ENCODE measurements at regions not wholly inside any gene's neighbourhood (a gene's known extent, or its start where the extent isn't known, plus 50 kb on each side); places are given as distances from the start of the nearest gene placed in this dataset.
"Not testable (repeated sequence)": the region's sequence is repeated elsewhere in the genome, so short reads cannot be mapped to it uniquely, and the experiment has no call there.

DNA sequence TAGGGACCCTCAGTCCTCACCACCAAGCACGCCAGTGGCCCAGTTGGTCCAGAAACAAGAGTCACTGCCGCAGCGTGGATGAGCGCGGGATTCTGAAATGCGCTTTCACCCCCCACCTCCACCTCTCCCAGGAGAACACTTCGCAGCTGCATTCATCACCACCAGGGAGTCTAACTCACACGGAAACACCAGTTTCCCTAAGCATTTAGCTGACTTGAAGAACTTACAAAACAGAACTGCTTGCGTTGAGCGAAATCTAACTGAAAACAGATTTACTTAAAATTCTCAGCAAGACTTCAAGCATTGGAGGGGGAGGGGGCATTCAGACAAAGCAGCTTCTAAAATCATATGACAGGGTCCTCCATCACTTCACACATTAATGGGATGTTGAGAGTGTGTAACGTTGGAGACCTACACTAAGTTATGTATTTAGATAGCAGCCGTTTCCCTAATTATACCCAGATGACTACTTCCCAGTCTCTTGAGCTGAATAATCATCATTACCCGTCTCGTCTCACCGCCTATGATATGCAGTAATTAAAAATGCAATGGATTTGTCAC lies 258.2 kb upstream of the IRS2 start:
- no peak for DNase-seq

DNA sequence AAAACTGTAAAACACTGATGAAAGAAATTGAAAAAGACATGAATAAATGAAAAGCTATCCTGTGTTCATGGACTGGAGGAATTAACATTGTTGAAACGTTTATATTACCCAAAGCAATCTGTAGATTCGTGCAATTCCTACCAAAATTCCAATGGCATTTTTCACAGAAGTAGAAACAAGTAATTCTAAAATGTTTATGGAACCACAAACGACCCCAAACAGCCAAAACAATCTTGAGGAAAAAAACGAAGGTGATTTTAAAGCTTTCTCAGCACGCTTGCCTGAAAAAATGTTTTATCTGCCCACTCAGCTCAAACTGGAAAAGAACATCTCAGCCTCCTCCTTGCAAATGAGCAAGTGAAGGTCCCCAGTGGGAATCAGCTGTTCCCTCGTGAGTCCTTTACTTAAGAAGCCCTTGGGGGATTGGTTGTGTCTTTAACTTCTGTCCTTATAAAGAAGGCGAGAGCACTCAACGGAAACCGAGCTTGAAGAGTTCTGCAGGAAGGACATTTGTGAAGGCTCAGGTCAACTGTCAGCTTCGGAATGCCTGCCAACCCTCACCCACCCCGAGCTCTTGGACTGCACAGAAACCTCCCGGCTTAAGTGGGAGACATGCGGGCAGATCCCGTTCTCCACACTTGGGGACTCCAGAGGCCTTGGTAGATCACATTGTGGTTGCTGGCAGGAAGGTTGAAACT lies 256.0 kb upstream of the IRS2 start:
- DNase-seq: no peak

DNA sequence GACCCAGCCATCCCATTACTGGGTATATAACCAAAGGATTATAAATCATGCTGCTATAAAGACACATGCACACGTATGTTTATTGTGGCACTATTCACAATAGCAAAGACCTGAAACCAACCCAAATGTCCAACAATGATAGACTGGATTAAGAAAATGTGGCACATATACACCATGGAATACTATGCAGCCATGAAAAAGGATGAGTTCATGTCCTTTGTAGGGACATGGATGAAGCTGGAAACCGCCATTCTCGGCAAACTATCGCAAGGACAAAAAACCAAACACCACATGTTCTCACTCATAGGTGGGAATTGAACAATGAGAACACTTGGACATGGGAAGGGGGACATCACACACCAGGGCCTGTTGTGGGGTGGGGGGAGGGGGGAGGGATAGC lies 255.3 kb upstream of the IRS2 start:
- not testable (repeated sequence) for DNase-seq

DNA sequence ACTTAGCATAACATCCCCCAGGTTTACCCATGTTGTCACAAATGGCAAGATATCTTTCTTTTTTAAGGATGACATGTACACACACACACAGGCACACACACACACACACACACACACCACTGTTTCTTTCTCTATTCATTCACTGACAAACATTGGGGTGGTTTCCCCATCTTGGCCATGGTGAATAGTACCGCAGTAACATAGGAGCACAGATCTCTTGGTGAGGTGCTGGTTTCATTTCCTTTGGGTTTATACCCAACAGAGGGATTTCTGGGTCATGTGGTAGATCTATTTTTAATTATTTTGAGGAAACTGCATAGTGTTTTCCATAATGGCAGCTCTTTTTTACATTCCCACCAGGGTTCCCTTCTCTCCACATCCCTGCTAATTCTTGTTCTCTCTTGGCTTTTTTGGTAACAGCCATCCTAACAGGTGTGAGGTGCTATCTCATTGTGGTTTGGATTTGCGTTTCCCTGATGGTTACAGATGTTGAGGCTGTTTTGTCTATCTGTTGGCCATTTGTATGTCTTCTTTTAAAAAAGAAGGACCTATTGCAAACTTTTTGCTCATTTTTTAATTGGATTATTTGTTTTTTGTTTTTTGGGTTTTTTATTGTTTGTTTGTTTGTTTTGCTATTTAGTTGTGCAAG lies 251.7 kb upstream of the IRS2 start:
- DNase-seq: no peak

DNA sequence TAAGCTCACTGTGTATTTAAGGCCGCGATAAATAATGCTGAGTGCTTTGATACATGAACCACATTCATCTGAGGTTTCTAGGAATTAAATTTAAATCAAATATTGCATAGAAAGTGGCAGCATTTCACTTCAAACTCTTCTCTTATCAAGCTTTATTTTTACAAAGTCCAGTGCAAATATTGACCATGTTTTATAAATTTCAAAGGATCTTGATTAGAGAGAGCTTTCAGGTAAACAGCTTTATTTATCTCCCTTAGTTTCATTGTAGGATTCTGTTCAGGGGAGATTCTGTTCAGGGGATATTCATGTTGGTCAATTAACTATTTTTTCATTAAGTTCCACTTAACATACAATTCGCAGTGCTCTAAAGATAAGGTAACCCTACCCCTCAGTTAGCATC lies 249.7 kb upstream of the IRS2 start:
- no peak for DNase-seq

DNA sequence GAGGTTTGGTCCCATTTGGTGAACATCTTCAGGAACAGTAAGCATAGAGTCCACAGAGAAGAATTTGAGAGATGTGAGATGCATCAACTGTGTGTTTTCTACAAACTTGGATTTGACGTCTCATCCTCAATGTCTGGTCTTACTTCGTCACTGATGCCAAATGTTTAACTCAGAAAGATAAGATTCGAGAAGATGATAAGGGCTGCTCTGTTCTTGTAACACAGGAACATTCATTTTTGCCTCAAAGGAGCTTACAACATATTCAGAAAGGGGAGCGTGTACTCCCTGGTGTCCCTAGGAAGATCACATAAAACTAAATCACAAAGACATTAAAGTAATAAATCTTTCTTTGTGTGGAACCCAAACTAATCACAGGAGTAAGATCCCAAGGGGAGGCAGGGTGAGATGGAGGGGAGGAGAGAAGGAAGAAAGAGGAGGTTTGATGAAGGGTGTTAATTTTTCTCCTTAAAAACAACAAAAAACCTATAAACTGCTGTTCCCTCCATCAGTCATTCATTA lies 247.7 kb upstream of the IRS2 start:
- DNase-seq: no peak

DNA sequence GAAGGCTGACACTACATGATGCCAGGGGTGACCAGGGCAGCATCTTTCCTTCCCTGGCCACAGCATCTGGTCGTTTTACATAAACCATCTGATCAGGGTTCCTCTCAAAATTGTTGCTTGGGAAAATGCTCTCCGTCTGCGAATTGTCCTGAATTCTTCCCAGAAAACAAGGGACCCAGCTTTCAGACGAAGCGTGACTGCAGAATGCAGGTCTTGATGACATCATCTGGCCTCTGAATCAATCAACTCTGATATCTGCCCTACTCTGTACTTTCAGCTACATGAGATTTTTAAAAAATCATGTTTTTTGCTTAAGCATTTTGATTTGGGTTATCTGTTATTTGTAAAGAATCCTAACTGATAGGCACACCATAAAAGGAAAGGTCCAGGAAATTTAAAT lies 246.6 kb upstream of the IRS2 start:
- no peak for DNase-seq

DNA sequence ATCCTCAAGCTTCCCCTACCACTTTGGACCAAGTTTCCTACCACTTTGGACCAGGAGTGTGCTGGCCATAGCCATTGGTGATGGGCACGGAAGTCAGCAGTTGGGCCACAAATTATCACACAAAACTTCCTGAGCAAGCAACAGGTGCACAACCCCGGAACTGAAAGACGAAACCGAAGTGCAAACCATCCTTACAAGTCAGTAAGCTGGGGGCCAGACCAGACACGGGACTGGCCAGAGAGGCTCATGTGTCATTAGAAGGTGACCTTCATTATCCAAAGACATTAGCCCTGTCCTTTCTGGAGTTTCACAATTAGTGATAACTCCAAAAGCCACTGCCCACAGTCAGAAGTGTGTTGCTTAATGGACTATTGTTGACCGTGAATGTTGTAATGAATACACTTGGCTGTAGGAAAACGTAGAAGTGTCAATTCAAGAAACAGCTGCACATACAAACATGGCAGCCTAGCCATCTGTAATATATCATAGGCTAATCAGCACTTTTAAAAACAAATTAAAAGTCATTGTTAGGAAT lies 244.1 kb upstream of the IRS2 start:
- DNase-seq: no peak

DNA sequence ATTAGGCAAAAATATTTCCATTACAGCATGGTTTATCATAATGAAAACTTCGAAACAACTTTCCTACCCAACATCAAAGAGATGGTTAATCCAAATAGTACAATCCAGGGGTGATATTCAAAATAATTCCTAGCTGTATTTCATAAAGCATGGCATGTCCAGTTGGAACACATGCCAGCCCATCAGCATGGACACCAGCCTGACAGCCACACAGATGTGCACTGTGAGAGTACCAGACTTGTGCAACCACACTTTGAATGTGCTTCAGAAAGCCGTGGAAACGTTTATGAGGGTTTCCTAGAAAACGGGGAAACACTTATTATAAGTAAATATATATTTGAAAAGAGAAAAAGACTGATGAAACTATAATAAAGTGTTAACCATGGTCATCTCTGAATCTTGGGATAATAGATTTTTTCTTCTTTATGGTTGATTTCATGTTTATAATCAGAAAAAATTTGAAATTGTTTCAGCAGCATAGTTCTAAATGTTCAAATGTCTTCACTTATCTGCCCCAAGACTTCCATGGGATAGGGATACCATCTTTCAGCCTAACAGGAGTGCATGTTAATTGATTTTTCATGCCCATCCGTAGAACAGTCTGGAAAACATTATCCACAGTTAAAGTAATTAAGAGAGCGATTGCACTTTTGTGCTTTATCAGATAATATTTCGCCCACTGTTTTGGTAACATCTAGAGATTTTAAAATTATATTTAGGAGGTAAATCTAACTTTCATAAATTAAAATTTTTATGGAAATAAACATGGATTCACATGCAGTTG lies 242.6 kb upstream of the IRS2 start:
- no peak for DNase-seq

DNA sequence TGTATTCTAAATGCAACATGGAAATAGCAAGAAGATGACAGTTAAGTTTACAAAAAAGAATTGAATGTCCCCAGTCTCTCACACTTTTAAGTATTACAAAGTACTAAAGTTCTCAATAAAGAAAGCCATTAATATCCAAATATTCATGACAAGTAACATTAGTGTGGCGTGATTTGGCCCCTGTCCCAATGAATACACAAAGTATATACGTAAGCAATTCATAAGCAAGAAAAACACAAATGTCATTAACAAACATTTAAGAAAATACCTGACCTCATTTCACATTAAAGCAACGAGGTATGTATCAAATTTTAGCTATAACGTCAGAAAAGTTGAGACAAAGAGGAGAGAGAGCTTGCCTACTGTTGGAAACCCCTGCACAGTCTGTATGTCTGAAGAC lies 241.9 kb upstream of the IRS2 start:
- no peak for DNase-seq

DNA sequence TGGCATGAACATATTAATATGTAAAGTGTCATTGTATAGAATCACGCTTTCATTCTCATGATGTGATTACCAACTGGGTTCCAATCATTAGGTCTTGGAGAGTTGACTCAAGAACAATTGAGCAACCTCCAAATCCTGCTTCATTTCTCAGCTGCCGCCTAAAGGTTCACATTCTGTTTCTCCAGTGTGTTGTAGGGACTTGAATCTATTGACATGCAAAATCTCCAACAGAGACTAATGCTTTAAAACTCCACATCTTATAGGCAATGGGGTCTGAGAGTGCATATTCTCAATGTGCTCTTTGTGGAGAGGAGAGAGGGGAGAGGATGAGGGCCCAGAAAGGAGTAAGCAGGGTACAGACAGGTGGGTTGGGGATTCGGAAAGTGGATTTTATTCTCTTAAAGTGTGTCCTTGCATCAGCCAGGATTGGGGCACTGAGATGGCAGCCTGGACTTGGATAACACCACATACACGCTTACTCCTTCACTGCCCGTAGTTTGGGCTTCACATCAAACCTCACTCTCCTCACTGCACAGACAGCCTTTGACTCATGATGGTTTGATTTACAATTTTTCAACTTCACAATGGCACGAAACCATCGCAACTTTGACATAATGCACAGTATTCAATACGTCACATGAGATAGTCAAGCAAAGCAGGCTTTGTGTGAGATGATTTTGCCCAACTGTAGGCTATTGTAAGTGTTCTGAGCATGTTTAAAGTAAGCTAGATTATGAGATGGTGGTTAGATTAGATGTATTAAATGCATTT lies 241.3 kb upstream of the IRS2 start:
- DNase-seq: no peak

DNA sequence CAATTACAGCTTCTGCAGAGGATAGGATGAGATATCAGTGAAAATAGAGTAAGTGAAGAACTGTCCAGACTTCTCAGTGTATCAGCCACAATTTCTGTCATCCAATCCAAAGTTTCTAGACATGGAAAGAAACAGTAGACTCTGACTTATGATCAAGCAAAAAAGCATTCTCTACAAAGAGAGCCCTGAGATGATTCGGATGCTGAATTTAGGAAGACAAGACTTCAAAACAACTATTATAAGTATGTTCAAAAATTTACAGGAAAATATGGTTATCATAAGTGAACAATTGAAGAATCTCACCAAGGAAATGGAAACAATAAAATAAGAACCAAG lies 238.2 kb upstream of the IRS2 start:
- no peak for DNase-seq

DNA sequence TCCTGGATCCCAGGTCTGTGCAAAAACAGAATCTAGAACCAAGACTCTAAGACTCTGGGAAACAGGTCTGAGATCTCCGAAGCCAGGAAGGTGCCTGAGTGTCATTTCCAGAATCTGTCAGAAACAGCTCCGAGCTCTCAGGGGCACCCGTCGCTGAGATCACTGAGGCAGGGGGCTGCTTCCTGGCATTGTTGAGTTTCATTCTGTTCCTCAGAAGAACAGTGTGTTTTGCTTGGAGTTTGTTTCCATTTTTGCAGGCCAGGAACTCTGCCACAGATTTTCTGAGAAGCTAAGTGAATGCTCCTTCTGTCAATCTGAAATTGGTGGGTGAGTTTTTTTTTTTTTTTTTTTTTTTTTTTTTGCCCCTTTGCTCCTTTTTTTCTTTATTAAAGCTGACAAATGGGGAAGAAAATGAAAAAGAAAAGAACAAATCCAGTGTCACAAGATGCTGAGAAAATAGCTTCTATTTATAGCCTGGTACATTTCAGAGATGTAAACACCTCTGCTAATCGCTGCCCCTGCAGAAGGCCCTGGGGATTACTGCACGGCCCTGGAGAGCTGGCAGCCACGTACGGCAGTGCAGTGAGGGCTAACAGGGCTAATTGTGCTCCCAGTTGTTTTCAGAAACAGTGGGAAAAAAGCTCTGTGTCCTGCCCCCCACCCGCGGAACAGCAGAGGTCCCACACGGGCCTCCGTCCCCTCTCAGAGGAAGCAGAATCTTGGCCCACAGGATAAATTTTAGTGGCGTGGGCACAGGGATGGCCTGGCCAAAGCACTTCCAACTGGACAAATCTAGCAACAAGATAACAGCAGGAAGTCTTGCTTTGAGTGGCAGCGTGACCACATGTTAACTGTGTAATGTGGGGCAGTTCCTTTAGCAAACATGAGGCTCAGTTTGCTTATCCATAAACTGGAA lies 237.6 kb upstream of the IRS2 start:
- no peak for DNase-seq

DNA sequence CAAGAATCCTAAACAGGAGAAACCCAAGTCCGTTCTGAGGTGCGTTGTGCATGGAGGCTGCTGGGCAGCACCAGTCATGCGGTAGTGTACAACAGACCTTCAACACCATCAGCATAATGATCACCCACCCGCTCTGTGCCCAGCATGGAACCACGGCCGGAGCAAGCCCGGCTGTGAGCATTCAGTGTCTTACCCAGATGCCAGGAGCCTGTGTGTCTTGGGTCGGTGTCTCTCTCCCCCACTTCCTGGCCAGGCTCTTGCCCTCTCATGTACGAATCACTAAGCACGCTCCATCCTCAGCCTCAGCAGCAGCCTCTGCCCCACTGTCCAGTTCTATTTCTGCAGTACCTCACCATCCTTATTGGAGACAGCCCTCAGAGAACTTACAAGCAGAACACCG lies 231.6 kb upstream of the IRS2 start:
- no peak for DNase-seq

DNA sequence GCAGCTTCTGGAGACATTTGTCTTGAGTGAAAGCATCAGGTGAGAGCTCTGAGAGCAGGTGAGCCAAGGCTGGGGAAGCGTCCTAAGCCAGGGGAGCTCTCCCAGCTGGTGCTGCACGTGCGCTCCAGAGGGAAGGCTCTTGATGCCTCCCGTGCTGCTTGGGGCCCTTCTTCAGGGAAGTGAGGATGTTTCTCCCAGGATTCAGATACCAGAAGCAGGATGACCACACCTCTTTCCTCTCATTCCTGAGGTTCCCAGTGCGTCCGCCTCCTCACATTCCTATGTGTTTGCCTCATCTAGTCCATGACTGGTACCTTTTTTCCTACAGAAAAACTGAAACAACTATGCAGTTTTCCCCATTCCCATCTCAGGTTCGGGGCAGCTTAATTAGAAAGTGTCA lies 231.0 kb upstream of the IRS2 start:
- no peak for DNase-seq

DNA sequence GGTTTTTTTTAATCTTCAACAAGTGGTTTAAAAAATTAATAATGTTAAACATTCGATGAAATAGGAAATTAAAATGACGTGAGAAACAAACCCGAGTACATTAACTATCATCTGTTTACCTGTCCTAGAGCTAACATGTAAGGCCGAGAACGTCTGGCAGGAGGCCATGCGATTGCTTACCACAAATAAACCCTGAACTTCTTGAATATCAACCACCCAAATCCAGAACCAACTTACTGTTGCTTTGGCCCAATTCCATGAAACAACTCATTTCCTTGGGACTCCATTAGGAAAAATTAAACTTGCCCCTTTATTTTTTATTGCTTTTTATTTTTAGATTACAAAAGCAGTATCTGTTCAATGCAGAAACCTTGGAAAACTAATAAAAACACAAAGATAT lies 228.9 kb upstream of the IRS2 start:
- DNase-seq: peak; percentile 93

DNA sequence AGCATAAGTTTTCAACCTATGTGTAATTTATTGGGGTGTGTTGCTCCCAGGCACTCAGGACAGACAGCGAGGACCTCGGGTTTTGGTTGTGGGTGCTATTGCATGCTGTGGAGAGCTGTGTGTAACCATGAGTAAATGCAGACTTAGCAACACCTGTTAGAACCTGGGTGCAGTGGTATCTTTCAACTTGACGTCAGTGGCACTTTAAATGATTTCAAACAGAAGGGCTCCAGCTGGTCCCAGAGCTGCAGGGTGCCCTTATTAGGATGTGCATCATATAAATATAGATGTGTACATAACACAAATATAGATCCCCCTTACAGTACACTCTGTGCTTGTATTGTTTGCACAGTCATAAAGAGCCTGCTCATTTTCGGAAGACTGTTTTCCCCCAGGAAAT lies 228.3 kb upstream of the IRS2 start:
- DNase-seq: peak; percentile 84

DNA sequence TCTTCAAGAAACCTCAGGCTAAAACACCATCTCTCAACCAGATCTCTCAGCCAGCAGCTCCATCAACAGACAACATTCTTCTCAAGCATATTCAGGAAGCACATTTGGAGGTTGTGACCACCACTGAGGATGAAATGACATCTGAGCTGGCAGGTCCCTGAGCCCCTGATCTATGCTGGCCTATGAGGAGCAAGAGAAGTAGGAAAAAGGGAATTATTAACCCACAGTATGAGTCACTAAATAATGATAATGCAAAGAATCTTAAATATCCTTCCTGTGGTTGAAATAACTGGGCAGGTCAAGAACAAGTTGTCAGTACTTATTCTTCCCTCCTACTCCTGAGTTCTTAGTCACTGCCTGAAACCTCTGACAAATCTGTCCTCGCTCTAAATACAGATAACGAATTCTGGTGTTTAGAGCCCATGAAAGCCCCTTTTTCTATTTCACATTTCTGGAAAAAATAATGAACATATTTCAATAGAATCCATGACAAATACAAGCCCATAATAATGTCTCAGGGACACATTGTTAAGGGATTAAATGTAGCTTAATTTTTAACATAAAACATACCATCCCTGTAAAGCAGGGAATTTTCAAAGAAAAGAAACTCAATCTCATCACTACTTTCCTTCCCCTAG lies 225.8 kb upstream of the IRS2 start:
- no peak for DNase-seq

DNA sequence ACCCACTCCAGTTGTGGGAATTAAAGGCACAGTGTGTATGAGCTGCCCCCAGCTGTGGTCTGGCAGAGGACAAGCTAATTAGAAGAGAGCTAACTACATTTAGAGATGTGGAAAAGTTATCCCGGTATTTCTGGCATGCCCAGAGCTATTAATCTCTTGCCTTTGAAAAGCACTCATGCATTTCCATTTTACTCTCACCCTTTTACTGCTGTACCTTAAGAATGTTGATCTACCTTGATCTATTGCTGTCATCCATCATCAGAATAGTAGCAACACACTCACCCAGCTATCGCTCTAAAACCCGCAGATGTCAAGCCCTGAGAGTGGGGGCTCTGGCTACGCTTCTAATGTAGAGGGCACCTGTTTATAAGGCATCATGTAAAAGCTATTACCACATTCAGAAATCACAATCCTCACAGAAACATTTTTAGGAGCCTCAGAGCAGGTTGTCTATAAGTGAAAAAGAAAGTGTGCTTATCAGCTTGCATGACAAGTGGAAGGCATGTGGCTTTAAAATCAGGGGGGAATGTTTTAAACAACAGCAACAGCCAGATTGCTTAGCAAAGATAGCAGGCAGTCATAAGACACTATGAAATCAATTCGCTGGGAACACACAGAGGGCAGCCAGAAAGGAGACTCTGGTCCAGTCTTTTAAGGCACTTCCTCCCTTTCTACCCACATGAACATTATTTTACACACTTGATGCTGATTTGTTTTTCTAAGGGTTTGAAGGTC lies 224.2 kb upstream of the IRS2 start:
- no peak for DNase-seq

DNA sequence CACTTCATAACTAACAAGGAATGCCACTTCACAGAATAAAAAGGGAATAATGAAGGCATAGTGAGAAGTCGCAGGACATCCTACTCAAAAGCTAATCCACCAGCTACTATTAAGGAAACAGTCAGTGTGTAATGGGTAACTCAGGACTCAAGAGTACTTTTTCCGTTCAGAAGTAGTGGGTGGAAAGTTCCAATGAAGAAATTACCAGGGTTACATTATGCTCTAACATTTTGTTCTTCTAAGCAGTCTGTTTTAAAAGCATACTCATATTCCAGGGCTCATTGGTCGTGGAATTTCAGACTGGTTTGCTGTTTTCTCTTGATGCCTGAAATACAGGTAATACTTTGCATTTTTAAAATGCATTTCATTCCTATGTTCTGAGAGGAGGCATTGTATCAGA lies 222.4 kb upstream of the IRS2 start:
- DNase-seq: no peak
